Omental fat pad (tissue), 3 donors: ENCODE measurements at regions not wholly inside any gene's neighbourhood (a gene's known extent, or its start where the extent isn't known, plus 50 kb on each side); places are given as distances from the start of the nearest gene placed in this dataset.

Source experiments
- ATAC-seq: fragments of 150-250 bp; one replicate; pipeline ENCODE4 v1.9.1; 2016; ENCODE audit warnings: mild to moderate bottlenecking, moderate library complexity; ENCODE audit not compliant: low FRiP score
- DNase-seq: peaks from one replicate; pipeline ENCODE4 v3.0.0-alpha.2; 2019; ENCODE audit warnings: low spot score
- CTCF ChIP-seq, 3 donors: fragments of 450-650 bp; IDR thresholded peaks; one replicate each; pipeline ENCODE4 v1.5.1; 2016 to 2017; ENCODE audit warnings: antibody characterized with exemption in 3 of 3, mild to moderate bottlenecking in 3 of 3, moderate library complexity in 2 of 3

GRCh38 chrX:22347491-22347890 lies 74.8 kb downstream of the CBLL2 start:
- ATAC-seq, result no peak

GRCh38 chrX:22349116-22349515 lies 76.4 kb downstream of the CBLL2 start:
- TF ChIP-seq CTCF (IDR thresholded peaks at IDR 0.05), result no peak
- ATAC-seq, result no peak

More at GRCh38 chrX:22347491-22347890, 74.8 kb downstream of the CBLL2 start:
- TF ChIP-seq CTCF (IDR thresholded peaks at IDR 0.05), result no peak
- no peak for DNase-seq

GRCh38 chrX:22351076-22351475 lies 78.4 kb downstream of the CBLL2 start:
- ATAC-seq, result no peak
- DNase-seq, result no peak
- no peak for TF ChIP-seq CTCF (IDR thresholded peaks at IDR 0.05)

More at GRCh38 chrX:22349116-22349515, 76.4 kb downstream of the CBLL2 start:
- no peak for DNase-seq

- ATAC-seq (no peak), DNase-seq (no peak)
- TF ChIP-seq CTCF (IDR thresholded peaks at IDR 0.05), result no peak
Measured at GRCh38 chrX:22351966-22352365, 79.3 kb downstream of the CBLL2 start.

GRCh38 chrX:22357621-22358020 lies 84.9 kb downstream of the CBLL2 start:
- DNase-seq, result no peak
- TF ChIP-seq CTCF (IDR thresholded peaks at IDR 0.05), result no peak
- no peak for ATAC-seq

GRCh38 chrX:22360129-22360528 lies 87.4 kb downstream of the CBLL2 start:
- no peak for ATAC-seq
- no peak for DNase-seq
- no peak for TF ChIP-seq CTCF (IDR thresholded peaks at IDR 0.05)

- DNase-seq (no peak), ATAC-seq (no peak)
- TF ChIP-seq CTCF (IDR thresholded peaks at IDR 0.05), result no peak
Measured at GRCh38 chrX:22365460-22365859, 92.7 kb downstream of the CBLL2 start.
